GM23338 (cell line): ENCODE measurements at regions not wholly inside any gene's neighbourhood (a gene's known extent, or its start where the extent isn't known, plus 50 kb on each side); places are given as distances from the start of the nearest gene placed in this dataset.

Experiments used
- ATAC-seq: fragments of 200-7000 bp; cut with Tn5 transposase; 3 replicates; pipeline ENCODE4 v1.9.1; 2020
- DNase-seq: peaks from one replicate; pipeline ENCODE4 v3.0.0-alpha.2; 2015; ENCODE audit warnings: low spot score
- H2AFZ ChIP-seq: fragments of 200-600 bp; sonication (generic); 2 replicates; pipeline ENCODE4 v1.8.0; 2016; ENCODE audit warnings: antibody characterized with exemption, mild to moderate bottlenecking, moderate library complexity
- H3F3A ChIP-seq: fragments of 200-600 bp; sonication (generic); replicated peaks from 2 replicates; pipeline ENCODE4 v1.8.0; 2017; ENCODE audit warnings: antibody characterized with exemption, mixed run types, low read depth
- H3K27ac ChIP-seq: fragments of 200-600 bp; sonication (generic); 2 replicates; pipeline ENCODE4 v1.6.1; 2016; ENCODE audit warnings: low read depth
- H3K27me3 ChIP-seq: fragments of 200-600 bp; sonication (generic); 2 replicates; pipeline ENCODE4 v1.8.0; 2016; ENCODE audit warnings: mild to moderate bottlenecking, mixed run types, moderate library complexity; ENCODE audit not compliant: insufficient read depth
- H3K36me3 ChIP-seq: fragments of 200-600 bp; sonication (generic); 2 replicates; pipeline ENCODE4 v1.8.0; 2016; ENCODE audit warnings: mild to moderate bottlenecking; ENCODE audit not compliant: insufficient read depth
- H3K4me1 ChIP-seq: fragments of 200-600 bp; sonication (generic); 2 replicates; pipeline ENCODE4 v1.8.0; 2016; ENCODE audit warnings: mild to moderate bottlenecking, moderate library complexity; ENCODE audit not compliant: insufficient read depth
- H3K4me2 ChIP-seq: fragments of 200-600 bp; sonication (generic); 2 replicates; pipeline ENCODE4 v1.7.1; 2017; ENCODE audit warnings: mixed run types
- H3K4me3 ChIP-seq: fragments of 200-600 bp; sonication (generic); 2 replicates; pipeline ENCODE4 v1.6.1; 2016; ENCODE audit warnings: mixed run types
- H3K79me2 ChIP-seq: fragments of 200-600 bp; sonication (generic); replicated peaks from 2 replicates; pipeline ENCODE4 v1.8.0; 2017; ENCODE audit warnings: mild to moderate bottlenecking; ENCODE audit not compliant: insufficient read depth
- H3K9me2 ChIP-seq: fragments of 200-600 bp; sonication (generic); 2 replicates; pipeline ENCODE4 v1.8.0; 2017; ENCODE audit not compliant: insufficient read depth
- H4K20me1 ChIP-seq: fragments of 200-600 bp; sonication (generic); replicated peaks from 2 replicates; pipeline ENCODE4 v1.8.0; 2017; ENCODE audit warnings: mild to moderate bottlenecking; ENCODE audit not compliant: insufficient read depth
- H3K27ac Mint-ChIP-seq: 2 replicates; pipeline ENCODE4 v1.8.0; 2020; ENCODE audit warnings: inconsistent platforms, mild to moderate bottlenecking, moderate library complexity, mixed read lengths
- H3K27me3 Mint-ChIP-seq: 3 replicates; pipeline ENCODE4 v1.8.0; 2022; ENCODE audit warnings: low read depth, mild to moderate bottlenecking, moderate library complexity, mixed read lengths, inconsistent platforms; ENCODE audit not compliant: insufficient read depth, poor library complexity
- H3K36me3 Mint-ChIP-seq: 3 replicates; pipeline ENCODE4 v1.8.0; 2021; ENCODE audit warnings: low read depth, mild to moderate bottlenecking, inconsistent platforms, moderate library complexity, mixed read lengths
- H3K4me1 Mint-ChIP-seq: 3 replicates; pipeline ENCODE4 v1.8.0; 2020; ENCODE audit warnings: mild to moderate bottlenecking, inconsistent platforms, mixed read lengths
- H3K4me3 Mint-ChIP-seq: 3 replicates; pipeline ENCODE4 v1.8.0; 2021; ENCODE audit warnings: moderate library complexity, mild to moderate bottlenecking, inconsistent platforms, mixed read lengths
- H3K9me3 Mint-ChIP-seq: 3 replicates; pipeline ENCODE4 v1.8.0; 2020; ENCODE audit warnings: moderate library complexity, mild to moderate bottlenecking, inconsistent platforms, mixed read lengths
- CREB1 ChIP-seq: fragments of 250-450 bp; sonication (Bioruptor Pico); IDR thresholded peaks from 2 replicates; pipeline ENCODE4 v1.5.0; 2020; ENCODE audit warnings: low read depth, mild to moderate bottlenecking, moderate library complexity
- EZH2phosphoT487 ChIP-seq: fragments of 200-600 bp; sonication (generic); IDR thresholded peaks from one replicate; pipeline ENCODE4 v1.8.1; 2018; ENCODE audit warnings: antibody characterized with exemption; ENCODE audit not compliant: unreplicated experiment
- JUNB ChIP-seq: IDR thresholded peaks from one replicate; pipeline ENCODE4 v1.6.1; 2016; ENCODE audit warnings: antibody characterized with exemption; ENCODE audit not compliant: unreplicated experiment
- NANOG ChIP-seq: IDR thresholded peaks from 2 replicates; pipeline ENCODE4 v1.6.1; 2016; ENCODE audit warnings: antibody characterized with exemption, borderline replicate concordance
- POLR2AphosphoS5 ChIP-seq: IDR thresholded peaks from 2 replicates; pipeline ENCODE4 v1.6.1; 2016; ENCODE audit warnings: antibody characterized with exemption, low read depth
- STAT1 ChIP-seq: IDR thresholded peaks from one replicate; pipeline ENCODE4 v1.6.1; 2016; ENCODE audit warnings: antibody characterized with exemption; ENCODE audit not compliant: unreplicated experiment
- ZNF114 ChIP-seq: fragments of 250-450 bp; sonication (Bioruptor Pico); IDR thresholded peaks from 2 replicates; pipeline ENCODE4 v1.5.0; 2020; ENCODE audit warnings: mild to moderate bottlenecking, moderate library complexity
- ZNF331 ChIP-seq: fragments of 250-450 bp; sonication (Bioruptor Pico); IDR thresholded peaks from 2 replicates; pipeline ENCODE4 v1.5.0; 2020; ENCODE audit warnings: low read depth, mild to moderate bottlenecking, moderate library complexity
- TF ChIP-seq, protein P1 (sequence below): IDR thresholded peaks from 2 replicates; pipeline ENCODE4 v1.6.1; 2016; ENCODE audit warnings: antibody characterized with exemption
- TF ChIP-seq, protein P2 (sequence below), 2 experiments: fragments of 200-600 bp in 1 of 2; sonication (generic) in 1 of 2; conservative IDR thresholded peaks; 2 replicates each; pipeline versions ENCODE4 v1.5.1 to v1.6.1; 2016 to 2017; ENCODE audit warnings: antibody characterized with exemption in 2 of 2, low read depth in 2 of 2, mild to moderate bottlenecking in 2 of 2, moderate library complexity in 1 of 2
- TF ChIP-seq, protein P3 (sequence below): IDR thresholded peaks from one replicate; pipeline ENCODE4 v1.6.1; 2018; ENCODE audit warnings: antibody characterized with exemption; ENCODE audit not compliant: unreplicated experiment

DNA sequence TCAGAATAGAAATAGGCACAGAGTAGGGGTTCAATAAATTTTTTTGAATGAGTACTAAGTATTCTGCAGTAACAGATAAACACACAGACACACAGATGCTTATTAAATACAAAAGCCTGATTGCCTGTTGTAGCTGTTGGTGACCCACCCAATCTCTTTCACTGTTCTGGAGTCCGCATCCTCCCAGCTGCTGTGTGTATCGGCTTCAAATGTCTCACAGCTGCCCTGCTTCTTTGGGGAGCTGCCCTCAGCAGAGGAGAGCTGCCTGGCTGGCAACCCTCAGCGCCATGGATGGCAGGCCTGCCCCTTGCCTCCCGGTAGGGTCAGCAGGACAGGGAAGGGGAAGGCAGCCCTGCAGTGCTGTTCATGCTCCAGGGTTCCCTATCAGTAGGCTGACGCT, 50.5 kb upstream of the PRNP start:
- Mint-ChIP-seq H3K4me3 (no peak overlapping the region), H3K27ac (no peak overlapping the region), H3K27me3 (peaks cover 5% of the 10 kb centered on the region), H3K36me3 (peaks cover 11% of the 10 kb centered on the region), H3K9me3 (peaks cover 17% of the 10 kb centered on the region), H3K4me1 (no peaks in the 10 kb centered on the region; the same call in 2 of the 3 replicates)
- Histone ChIP-seq H3K4me3 (no peak overlapping the region), H3K4me1 (no peaks in the 10 kb centered on the region; the same call in 1 of the 2 replicates), H4K20me1 (no peaks in the 10 kb centered on the region), H3K36me3 (no peaks in the 10 kb centered on the region), H3K79me2 (no peaks in the 10 kb centered on the region), H3K27ac (no peak overlapping the region), H3K4me2 (no peak overlapping the region), H2AFZ (no peak overlapping the region), H3F3A (no peaks in the 10 kb centered on the region), H3K9me2 (no peaks in the 10 kb centered on the region), H3K27me3 (no peaks in the 10 kb centered on the region)
- TF ChIP-seq CREB1 (no peak), ZNF331 (CRISPR knock-in tag) (no peak), JUNB (no peak), STAT1 (no peak), EZH2phosphoT487 (no peak), NANOG (no peak), ZNF114 (CRISPR knock-in tag) (no peak)
- TF ChIP-seq, protein P1, sequence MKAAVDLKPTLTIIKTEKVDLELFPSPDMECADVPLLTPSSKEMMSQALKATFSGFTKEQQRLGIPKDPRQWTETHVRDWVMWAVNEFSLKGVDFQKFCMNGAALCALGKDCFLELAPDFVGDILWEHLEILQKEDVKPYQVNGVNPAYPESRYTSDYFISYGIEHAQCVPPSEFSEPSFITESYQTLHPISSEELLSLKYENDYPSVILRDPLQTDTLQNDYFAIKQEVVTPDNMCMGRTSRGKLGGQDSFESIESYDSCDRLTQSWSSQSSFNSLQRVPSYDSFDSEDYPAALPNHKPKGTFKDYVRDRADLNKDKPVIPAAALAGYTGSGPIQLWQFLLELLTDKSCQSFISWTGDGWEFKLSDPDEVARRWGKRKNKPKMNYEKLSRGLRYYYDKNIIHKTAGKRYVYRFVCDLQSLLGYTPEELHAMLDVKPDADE, result no peak
- TF ChIP-seq, protein P2, sequence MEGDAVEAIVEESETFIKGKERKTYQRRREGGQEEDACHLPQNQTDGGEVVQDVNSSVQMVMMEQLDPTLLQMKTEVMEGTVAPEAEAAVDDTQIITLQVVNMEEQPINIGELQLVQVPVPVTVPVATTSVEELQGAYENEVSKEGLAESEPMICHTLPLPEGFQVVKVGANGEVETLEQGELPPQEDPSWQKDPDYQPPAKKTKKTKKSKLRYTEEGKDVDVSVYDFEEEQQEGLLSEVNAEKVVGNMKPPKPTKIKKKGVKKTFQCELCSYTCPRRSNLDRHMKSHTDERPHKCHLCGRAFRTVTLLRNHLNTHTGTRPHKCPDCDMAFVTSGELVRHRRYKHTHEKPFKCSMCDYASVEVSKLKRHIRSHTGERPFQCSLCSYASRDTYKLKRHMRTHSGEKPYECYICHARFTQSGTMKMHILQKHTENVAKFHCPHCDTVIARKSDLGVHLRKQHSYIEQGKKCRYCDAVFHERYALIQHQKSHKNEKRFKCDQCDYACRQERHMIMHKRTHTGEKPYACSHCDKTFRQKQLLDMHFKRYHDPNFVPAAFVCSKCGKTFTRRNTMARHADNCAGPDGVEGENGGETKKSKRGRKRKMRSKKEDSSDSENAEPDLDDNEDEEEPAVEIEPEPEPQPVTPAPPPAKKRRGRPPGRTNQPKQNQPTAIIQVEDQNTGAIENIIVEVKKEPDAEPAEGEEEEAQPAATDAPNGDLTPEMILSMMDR (conservative IDR thresholded peaks at IDR 0.05; ENCODE audit: low read depth in 2 of 2), result no peak
- TF ChIP-seq, protein P3, sequence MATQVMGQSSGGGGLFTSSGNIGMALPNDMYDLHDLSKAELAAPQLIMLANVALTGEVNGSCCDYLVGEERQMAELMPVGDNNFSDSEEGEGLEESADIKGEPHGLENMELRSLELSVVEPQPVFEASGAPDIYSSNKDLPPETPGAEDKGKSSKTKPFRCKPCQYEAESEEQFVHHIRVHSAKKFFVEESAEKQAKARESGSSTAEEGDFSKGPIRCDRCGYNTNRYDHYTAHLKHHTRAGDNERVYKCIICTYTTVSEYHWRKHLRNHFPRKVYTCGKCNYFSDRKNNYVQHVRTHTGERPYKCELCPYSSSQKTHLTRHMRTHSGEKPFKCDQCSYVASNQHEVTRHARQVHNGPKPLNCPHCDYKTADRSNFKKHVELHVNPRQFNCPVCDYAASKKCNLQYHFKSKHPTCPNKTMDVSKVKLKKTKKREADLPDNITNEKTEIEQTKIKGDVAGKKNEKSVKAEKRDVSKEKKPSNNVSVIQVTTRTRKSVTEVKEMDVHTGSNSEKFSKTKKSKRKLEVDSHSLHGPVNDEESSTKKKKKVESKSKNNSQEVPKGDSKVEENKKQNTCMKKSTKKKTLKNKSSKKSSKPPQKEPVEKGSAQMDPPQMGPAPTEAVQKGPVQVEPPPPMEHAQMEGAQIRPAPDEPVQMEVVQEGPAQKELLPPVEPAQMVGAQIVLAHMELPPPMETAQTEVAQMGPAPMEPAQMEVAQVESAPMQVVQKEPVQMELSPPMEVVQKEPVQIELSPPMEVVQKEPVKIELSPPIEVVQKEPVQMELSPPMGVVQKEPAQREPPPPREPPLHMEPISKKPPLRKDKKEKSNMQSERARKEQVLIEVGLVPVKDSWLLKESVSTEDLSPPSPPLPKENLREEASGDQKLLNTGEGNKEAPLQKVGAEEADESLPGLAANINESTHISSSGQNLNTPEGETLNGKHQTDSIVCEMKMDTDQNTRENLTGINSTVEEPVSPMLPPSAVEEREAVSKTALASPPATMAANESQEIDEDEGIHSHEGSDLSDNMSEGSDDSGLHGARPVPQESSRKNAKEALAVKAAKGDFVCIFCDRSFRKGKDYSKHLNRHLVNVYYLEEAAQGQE, result no peak
- ATAC-seq (no peak), DNase-seq (no peak)

DNA sequence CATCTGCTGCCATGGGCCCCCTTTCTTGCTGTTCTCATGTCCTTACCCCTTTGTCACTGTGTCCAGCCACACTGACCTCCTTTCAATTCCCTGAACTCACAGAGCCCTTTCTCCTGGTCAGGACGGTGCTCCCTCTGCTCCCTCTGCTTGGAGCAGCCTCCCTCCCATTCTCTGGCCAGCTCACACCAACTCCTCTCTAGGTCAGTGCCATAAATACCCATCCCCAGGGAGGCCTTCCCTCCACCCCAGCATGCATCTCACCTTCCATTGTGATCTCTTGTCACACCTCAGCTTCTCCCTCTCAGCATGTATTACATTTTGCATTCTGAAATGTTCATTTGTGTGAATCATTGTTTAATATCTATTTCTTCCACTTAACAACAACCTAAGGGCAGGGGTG, 50.9 kb upstream of the PRNP start:
- ATAC-seq, result no peak
- no peak overlapping the region for H3K27ac Mint-ChIP-seq
- TF ChIP-seq EZH2phosphoT487, result no peak
- TF ChIP-seq POLR2AphosphoS5, result no peak
- TF ChIP-seq, protein P3, result no peak

More for the DNA sequence above, 50.9 kb upstream of the PRNP start:
- Mint-ChIP-seq H3K4me3 (no peak overlapping the region), H3K36me3 (peaks cover 11% of the 10 kb centered on the region), H3K9me3 (peaks cover 17% of the 10 kb centered on the region), H3K27me3 (peaks cover 5% of the 10 kb centered on the region), H3K4me1 (no peaks in the 10 kb centered on the region; the same call in 2 of the 3 replicates)
- H3K36me3 ChIP-seq, result no peaks in the 10 kb centered on the region
- no peaks in the 10 kb centered on the region for H4K20me1 ChIP-seq
- DNase-seq, result no peak
- H3K27ac ChIP-seq, result no peak overlapping the region
- no peak overlapping the region for H2AFZ ChIP-seq
- H3F3A ChIP-seq, result no peaks in the 10 kb centered on the region
- no peaks in the 10 kb centered on the region for H3K27me3 ChIP-seq
- no peak overlapping the region for H3K4me3 ChIP-seq
- no peaks in the 10 kb centered on the region for H3K79me2 ChIP-seq
- no peak overlapping the region for H3K4me2 ChIP-seq
- H3K4me1 ChIP-seq, result no peaks in the 10 kb centered on the region; the same call in 1 of the 2 replicates
- H3K9me2 ChIP-seq, result no peaks in the 10 kb centered on the region
